Breast epithelium (tissue), 4 donors: ENCODE measurements at regions not wholly inside any gene's neighbourhood (a gene's known extent, or its start where the extent isn't known, plus 50 kb on each side); places are given as distances from the start of the nearest gene placed in this dataset.
A peak's percentile ranks its signal among the peaks of the same experiment; 100 is the strongest.

ENCODE experiments used
- DNase-seq, 2 donors: peaks; one replicate each; pipeline ENCODE4 v3.0.0-alpha.2; 2019; ENCODE audit warnings: low spot score in 2 of 2
- H3K27ac ChIP-seq, 2 donors: fragments of 200-600 bp; sonication (generic) in 1 of 2; one replicate each; pipeline ENCODE4 v1.5.1; 2016 to 2019; ENCODE audit warnings: mild to moderate bottlenecking in 1 of 2
- H3K27me3 ChIP-seq, 2 donors: fragments of 200-600 bp; sonication (generic) in 1 of 2; one replicate each; pipeline versions ENCODE4 v1.5.1 to v1.6.0; 2017 to 2019; ENCODE audit warnings: control low read depth in 1 of 2, mild to moderate bottlenecking in 1 of 2
- H3K36me3 ChIP-seq: fragments of 200-600 bp; one replicate; pipeline ENCODE4 v1.5.1; 2019
- H3K4me1 ChIP-seq, 2 donors: fragments of 200-600 bp; sonication (generic); one replicate each; pipeline ENCODE4 v1.5.1; 2016 to 2019; ENCODE audit warnings: control low read depth in 1 of 2
- H3K4me3 ChIP-seq, 3 donors: fragments of 200-600 bp; sonication (generic); 1 replicate in 2 of 3; 2 replicates in 1 of 3; pipeline ENCODE4 v1.5.1; 2016 to 2019; ENCODE audit warnings: mild to moderate bottlenecking in 3 of 3, moderate library complexity in 2 of 3
- H3K9me3 ChIP-seq, 2 donors: fragments of 200-600 bp; sonication (generic) in 1 of 2; one replicate each; pipeline ENCODE4 v1.5.1; 2016 to 2019; ENCODE audit warnings: control low read depth in 1 of 2
- POLR2A ChIP-seq: fragments of 450-650 bp; IDR thresholded peaks from one replicate; pipeline ENCODE4 v1.6.1; 2016; ENCODE audit warnings: antibody characterized with exemption, mild to moderate bottlenecking, moderate library complexity
- POLR2AphosphoS5 ChIP-seq, 3 donors: sonication (generic); formaldehyde crosslinking; IDR thresholded peaks; one replicate each; pipeline ENCODE4 v1.6.1; 2017; ENCODE audit warnings: antibody characterized with exemption in 3 of 3
- intact Hi-C: fragments of 100-400 bp; cut with DNase I; formaldehyde crosslinking; loops from one replicate; pipeline ENCODE4 v1.15.1; 2023; ENCODE audit warnings: low total_unique reads
- TF ChIP-seq, protein P1 (sequence below), 3 donors: fragments of 450-650 bp; IDR thresholded peaks; one replicate each; pipeline ENCODE4 v1.5.1; 2016 to 2017; ENCODE audit warnings: antibody characterized with exemption in 3 of 3, mild to moderate bottlenecking in 3 of 3, moderate library complexity in 3 of 3

DNA sequence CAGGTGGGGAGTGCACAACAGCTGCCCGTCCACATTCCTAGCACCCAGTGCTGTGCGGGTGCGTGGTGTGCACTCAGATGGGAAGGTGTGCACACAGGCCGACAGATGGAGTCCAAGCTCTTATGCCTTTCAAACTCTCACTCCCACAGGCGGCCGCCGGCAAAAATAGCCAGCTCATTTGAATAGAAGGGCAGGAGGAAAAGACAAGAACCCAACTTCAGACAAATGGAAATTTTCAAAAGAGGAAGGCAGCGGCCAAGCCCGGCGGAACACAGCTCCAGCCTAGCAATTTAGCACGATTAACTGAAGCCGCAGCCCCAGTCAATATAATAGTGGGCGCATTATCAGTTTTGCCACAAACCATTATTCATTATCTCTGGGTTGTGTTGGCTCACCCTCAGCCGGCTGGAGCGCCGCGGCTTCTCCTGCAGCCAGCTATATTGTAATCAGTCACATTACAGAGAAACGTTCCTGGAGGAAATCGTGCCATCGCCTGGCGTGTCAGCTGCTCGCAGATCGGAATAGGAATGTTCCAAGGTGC is 103.9 kb upstream of the SEC14L1 start:
- Histone ChIP-seq H3K4me3 (peak overlapping the region in 1 of 3 donors; percentile 33), H3K9me3 (peaks cover 5 to 7% of the 10 kb centered on the region in 2 donors), H3K36me3 (no peaks in the 10 kb centered on the region), H3K27me3 (peaks cover 0 to 2% of the 10 kb centered on the region in 2 donors), H3K4me1 (no peaks in the 10 kb centered on the region), H3K27ac (no peak overlapping the region)
- DNase-seq, result no peak
- TF ChIP-seq POLR2A (no peak), POLR2AphosphoS5 (IDR thresholded peaks at IDR 0.05) (no peak)
- TF ChIP-seq, protein P1, sequence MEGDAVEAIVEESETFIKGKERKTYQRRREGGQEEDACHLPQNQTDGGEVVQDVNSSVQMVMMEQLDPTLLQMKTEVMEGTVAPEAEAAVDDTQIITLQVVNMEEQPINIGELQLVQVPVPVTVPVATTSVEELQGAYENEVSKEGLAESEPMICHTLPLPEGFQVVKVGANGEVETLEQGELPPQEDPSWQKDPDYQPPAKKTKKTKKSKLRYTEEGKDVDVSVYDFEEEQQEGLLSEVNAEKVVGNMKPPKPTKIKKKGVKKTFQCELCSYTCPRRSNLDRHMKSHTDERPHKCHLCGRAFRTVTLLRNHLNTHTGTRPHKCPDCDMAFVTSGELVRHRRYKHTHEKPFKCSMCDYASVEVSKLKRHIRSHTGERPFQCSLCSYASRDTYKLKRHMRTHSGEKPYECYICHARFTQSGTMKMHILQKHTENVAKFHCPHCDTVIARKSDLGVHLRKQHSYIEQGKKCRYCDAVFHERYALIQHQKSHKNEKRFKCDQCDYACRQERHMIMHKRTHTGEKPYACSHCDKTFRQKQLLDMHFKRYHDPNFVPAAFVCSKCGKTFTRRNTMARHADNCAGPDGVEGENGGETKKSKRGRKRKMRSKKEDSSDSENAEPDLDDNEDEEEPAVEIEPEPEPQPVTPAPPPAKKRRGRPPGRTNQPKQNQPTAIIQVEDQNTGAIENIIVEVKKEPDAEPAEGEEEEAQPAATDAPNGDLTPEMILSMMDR (IDR thresholded peaks at IDR 0.05), result no peak
- intact Hi-C loops, result loop anchor here (5.0 kb wide), 1 partner anchor 690 kb away; no protein-coding TSS in a partner anchor

DNA sequence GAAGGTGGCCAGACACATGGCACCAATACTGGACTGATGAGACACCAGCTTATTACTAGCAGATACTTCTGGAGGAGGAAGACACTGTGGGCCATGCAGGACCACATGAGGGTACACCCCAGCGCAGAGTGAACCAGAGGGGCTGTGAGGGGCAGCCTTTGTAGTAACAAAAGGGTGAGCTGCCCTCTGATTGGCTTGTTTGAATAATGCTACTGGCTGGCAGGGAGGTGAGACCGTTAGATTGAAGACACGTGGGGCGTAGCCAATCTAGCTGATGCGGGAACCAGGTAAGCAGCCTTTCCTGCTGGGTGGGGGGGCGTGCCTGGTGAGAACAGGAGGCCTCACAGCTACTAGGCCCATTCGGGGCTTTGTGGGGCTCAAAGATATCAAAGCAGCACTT is 102.8 kb upstream of the SEC14L1 start:
- peaks cover 0 to 2% of the 10 kb centered on the region in 2 donors for H3K27me3 ChIP-seq
- no peak for DNase-seq
- no peaks in the 10 kb centered on the region for H3K9me3 ChIP-seq
- H3K4me3 ChIP-seq, result no peak overlapping the region
- no peaks in the 10 kb centered on the region for H3K36me3 ChIP-seq
- H3K27ac ChIP-seq, result no peak overlapping the region
- intact Hi-C loops, result loop anchor here (5.0 kb wide), 1 partner anchor 691 kb away; no protein-coding TSS in a partner anchor
- no peaks in the 10 kb centered on the region for H3K4me1 ChIP-seq
- no peak for TF ChIP-seq POLR2A
- no peak for TF ChIP-seq POLR2AphosphoS5 (IDR thresholded peaks at IDR 0.05)
- TF ChIP-seq, protein P1 (IDR thresholded peaks at IDR 0.05), result no peak

DNA sequence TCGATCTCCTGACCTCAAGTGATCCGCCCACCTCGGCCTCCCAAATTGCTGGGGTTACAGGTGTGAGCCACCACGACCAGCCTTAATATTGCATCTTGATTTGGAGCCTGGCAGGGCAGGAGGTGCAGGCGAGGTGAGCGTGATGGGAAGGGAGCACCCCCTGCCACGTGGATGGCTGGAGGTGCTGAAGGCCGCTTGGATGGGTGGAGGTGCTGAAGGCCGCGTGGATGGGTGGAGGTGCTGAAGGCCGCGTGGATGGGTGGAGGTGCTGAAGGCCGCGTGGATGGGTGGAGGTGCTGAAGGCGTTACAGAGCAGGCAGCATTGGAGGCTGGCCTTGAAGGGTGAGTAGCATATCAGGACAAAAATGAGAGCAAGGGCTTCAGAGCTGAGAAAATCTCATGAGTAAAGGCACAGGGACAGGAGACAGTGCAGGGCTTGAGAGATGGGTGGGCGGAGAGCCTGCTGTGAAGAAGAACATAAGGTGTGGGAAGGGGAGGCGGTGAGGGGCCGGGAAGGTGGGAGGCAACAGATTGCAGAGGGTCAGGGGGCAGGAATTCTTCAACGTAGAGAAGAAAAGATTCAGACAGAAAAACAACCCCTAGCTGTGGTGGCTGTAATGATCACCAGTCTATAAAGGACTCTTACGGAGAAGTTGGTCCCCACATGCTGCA is 101.7 kb upstream of the SEC14L1 start:
- no peak for DNase-seq
- Histone ChIP-seq H3K27ac (no peak overlapping the region), H3K4me1 (no peaks in the 10 kb centered on the region), H3K9me3 (no peaks in the 10 kb centered on the region), H3K36me3 (no peaks in the 10 kb centered on the region), H3K4me3 (no peak overlapping the region), H3K27me3 (peaks cover 0 to 2% of the 10 kb centered on the region in 2 donors)
- no peak for TF ChIP-seq POLR2AphosphoS5 (IDR thresholded peaks at IDR 0.05)
- intact Hi-C loops, result loop anchor here (5.0 kb wide), 1 partner anchor 692 kb away; no protein-coding TSS in a partner anchor

DNA sequence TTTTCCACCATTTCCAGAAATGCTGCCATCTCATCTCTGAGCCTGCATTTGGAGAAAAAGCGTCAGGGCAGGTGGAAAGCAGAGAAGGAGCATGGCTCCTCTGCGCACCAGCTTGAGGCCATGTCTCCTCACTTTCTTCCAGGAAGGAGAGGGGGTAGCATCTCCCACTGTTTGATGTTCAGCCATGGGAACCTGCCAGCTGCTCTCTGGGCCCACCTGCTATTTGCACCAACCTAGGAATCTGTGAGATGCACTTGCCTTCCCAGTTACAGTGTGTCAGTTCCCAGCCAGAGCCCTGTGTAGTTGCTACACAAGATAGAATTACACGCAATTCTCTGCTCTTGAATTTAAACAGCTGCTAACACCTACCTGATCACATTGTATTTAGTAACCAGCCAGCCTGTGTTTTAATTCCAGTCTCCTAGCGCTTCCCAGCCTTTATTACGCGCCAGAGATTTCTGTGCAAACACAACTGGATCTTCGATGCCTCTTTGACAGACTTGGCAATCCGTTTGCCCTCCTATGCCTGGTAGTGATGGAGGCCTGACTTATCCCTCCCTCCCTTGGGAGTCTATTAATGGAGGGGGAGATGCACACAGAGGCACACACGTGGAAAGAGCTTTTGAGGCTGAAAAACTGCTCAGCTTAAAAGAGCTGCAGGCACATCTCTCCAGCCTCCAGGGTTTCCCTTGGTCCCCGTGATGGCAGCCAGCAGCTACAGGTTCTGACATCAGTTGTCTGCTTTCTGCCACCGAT is 98.1 kb upstream of the SEC14L1 start:
- TF ChIP-seq POLR2AphosphoS5 (IDR thresholded peaks at IDR 0.05) (no peak), POLR2A (no peak)
- TF ChIP-seq, protein P1 (IDR thresholded peaks at IDR 0.05), result no peak
- no peaks in the 10 kb centered on the region for H3K4me1 ChIP-seq
- H3K27me3 ChIP-seq, result no peaks in the 10 kb centered on the region
- intact Hi-C loops, result no loop called here
- no peak for DNase-seq
- H3K36me3 ChIP-seq, result no peaks in the 10 kb centered on the region
- H3K9me3 ChIP-seq, result no peaks in the 10 kb centered on the region
- no peak overlapping the region for H3K27ac ChIP-seq
- H3K4me3 ChIP-seq, result no peak overlapping the region

DNA sequence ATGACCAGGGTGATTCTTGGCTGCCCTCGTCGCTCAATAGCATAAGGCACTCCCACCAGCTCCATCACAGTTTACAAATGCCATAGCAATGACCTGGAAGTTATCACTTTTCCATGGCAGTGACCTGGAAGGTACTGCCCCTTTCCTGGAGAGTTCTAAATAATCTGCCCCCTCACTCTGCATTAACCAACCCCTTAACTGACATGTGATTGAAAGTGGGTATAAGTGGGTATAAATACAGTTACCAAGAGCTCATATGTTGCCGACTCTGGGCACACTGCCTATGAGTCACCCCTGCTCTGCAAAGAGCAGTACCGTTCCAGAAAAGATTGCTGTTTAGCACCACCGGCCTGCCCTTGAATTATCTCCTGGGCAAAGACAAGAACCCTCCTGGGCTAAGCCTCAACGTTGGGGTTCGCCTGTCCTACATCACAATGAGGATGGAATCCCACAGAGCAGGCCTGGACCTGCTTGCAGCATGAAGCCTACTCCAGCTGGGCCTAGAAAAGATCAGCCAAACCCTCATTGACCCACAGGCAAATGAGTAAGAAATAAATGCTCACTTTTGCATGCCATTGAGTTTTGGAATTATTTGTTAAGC is 95.2 kb upstream of the SEC14L1 start:
- Histone ChIP-seq H3K4me1 (no peaks in the 10 kb centered on the region), H3K27me3 (peaks cover 0 to 6% of the 10 kb centered on the region in 2 donors), H3K27ac (no peak overlapping the region), H3K9me3 (no peaks in the 10 kb centered on the region), H3K36me3 (no peaks in the 10 kb centered on the region), H3K4me3 (no peak overlapping the region)
- DNase-seq, result no peak
- intact Hi-C loops, result no loop called here
- no peak for TF ChIP-seq POLR2A
- TF ChIP-seq, protein P1 (IDR thresholded peaks at IDR 0.05), result no peak
- no peak for TF ChIP-seq POLR2AphosphoS5 (IDR thresholded peaks at IDR 0.05)
